ENCODE measurements at regions not wholly inside any gene's neighbourhood (a gene's known extent, or its start where the extent isn't known, plus 50 kb on each side); places are given as distances from the start of the nearest gene placed in this dataset.

GRCh38 chr9:29669613-29670012 is 2096.3 kb upstream of the C9orf72 start:
- Histone ChIP-seq H3K27ac (ENCODE audit: insufficient read depth, low read depth, low read length) (no peak overlapping the region), H3K36me3 (ENCODE audit: control insufficient read depth in 2 of 2, extremely low read depth in 1 of 2, insufficient read depth in 2 of 2, low read length in 2 of 2) (no peaks in the 10 kb centered on the region), H2AFZ (ENCODE audit: low read depth, low read length) (no peak overlapping the region), H3K4me2 (ENCODE audit: insufficient read depth, low read length) (no peak overlapping the region), H3K79me2 (ENCODE audit: control insufficient read depth, insufficient read depth, low read length) (no peaks in the 10 kb centered on the region), H3K27me3 (ENCODE audit: control insufficient read depth in 2 of 2, insufficient read depth in 2 of 2, low read length in 2 of 2) (no peaks in the 10 kb centered on the region), H3K9me3 (replicated peaks; ENCODE audit: control insufficient read depth, insufficient read depth, low read length) (peaks cover 2% of the 10 kb centered on the region), H4K20me1 (replicated peaks; ENCODE audit: control insufficient read depth, extremely low read depth, insufficient read depth, low read length) (no peaks in the 10 kb centered on the region), H3K9me1 (replicated peaks; ENCODE audit: control insufficient read depth, extremely low read depth, insufficient read depth, low read length) (no peaks in the 10 kb centered on the region), H3K4me3 (replicated peaks in 1 of 3; ENCODE audit: insufficient read depth in 1 of 3, low read depth in 1 of 3, low read length in 3 of 3) (no peak overlapping the region), H3K4me1 (ENCODE audit: control insufficient read depth, extremely low read depth, insufficient read depth, low read length) (no peaks in the 10 kb centered on the region), H3K9ac (replicated peaks; ENCODE audit: extremely low read depth, insufficient read depth, low read length) (no peak overlapping the region)
- dilution Hi-C loops (cut with MboI; ENCODE audit: extremely low pct_ligation_motif_present, low sequenced_read_pairs) (no loop called here), intact Hi-C loops (cut with micrococcal nuclease) (no loop called here)
- DNase-seq (ENCODE audit: low read depth, low spot score) (no peak), FAIRE-seq (no peak)
- ChIA-PET CTCF (no interaction called here), POLR2A (no interaction called here)
- TF ChIP-seq POLR2AphosphoS5 (IDR thresholded peaks at IDR 0.05; ENCODE audit: insufficient read depth, low read depth, low read length) (no peak), MYC (IDR thresholded peaks at IDR 0.05; ENCODE audit: low read depth, low read length) (no peak), MAX (IDR thresholded peaks at IDR 0.05; ENCODE audit: insufficient read depth, insufficient read length) (no peak)
- BruUV-seq (replicated peaks) = no TSS peak

DNA sequence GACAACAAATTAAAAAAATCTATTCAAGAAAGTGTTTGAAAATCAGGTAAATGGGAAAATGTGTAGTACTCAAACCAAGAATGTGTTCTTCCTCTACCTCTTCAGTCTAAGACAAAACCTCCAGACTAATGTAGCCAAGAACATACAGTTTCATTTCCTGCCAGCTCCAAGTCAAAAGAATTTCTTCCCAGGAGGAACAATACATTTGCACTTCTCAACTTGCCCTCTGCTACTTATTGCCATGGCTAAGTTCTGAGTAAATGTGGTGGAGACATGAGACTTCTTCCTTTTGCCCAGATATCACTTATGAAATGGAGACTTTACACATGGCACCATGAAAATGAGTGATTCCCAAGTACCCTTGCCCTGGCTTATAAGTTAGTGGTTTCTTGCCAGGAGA is 2112.2 kb upstream of the C9orf72 start:
- no peaks in the 10 kb centered on the region for H4K20me1 ChIP-seq (replicated peaks; ENCODE audit: control insufficient read depth, extremely low read depth, insufficient read depth, low read length)
- H3K4me3 ChIP-seq (replicated peaks in 1 of 3; ENCODE audit: insufficient read depth in 1 of 3, low read depth in 1 of 3, low read length in 3 of 3) = no peak overlapping the region
- no peaks in the 10 kb centered on the region for H3K9me1 ChIP-seq (replicated peaks; ENCODE audit: control insufficient read depth, extremely low read depth, insufficient read depth, low read length)
- POLR2A ChIA-PET = no interaction called here
- no peak for DNase-seq (ENCODE audit: low read depth, low spot score)
- H3K4me1 ChIP-seq (ENCODE audit: control insufficient read depth, extremely low read depth, insufficient read depth, low read length) = no peaks in the 10 kb centered on the region
- no peak overlapping the region for H3K4me2 ChIP-seq (ENCODE audit: insufficient read depth, low read length)
- CTCF ChIA-PET = no interaction called here
- no peak overlapping the region for H2AFZ ChIP-seq (ENCODE audit: low read depth, low read length)
- no peaks in the 10 kb centered on the region for H3K36me3 ChIP-seq (ENCODE audit: control insufficient read depth in 2 of 2, extremely low read depth in 1 of 2, insufficient read depth in 2 of 2, low read length in 2 of 2)
- dilution Hi-C loops (cut with MboI; ENCODE audit: extremely low pct_ligation_motif_present, low sequenced_read_pairs) = no loop called here
- intact Hi-C loops (cut with micrococcal nuclease) = no loop called here
- H3K27me3 ChIP-seq (ENCODE audit: control insufficient read depth in 2 of 2, insufficient read depth in 2 of 2, low read length in 2 of 2) = no peaks in the 10 kb centered on the region
- no peak for FAIRE-seq
- no peaks in the 10 kb centered on the region for H3K79me2 ChIP-seq (ENCODE audit: control insufficient read depth, insufficient read depth, low read length)
- TF ChIP-seq, protein P1, sequence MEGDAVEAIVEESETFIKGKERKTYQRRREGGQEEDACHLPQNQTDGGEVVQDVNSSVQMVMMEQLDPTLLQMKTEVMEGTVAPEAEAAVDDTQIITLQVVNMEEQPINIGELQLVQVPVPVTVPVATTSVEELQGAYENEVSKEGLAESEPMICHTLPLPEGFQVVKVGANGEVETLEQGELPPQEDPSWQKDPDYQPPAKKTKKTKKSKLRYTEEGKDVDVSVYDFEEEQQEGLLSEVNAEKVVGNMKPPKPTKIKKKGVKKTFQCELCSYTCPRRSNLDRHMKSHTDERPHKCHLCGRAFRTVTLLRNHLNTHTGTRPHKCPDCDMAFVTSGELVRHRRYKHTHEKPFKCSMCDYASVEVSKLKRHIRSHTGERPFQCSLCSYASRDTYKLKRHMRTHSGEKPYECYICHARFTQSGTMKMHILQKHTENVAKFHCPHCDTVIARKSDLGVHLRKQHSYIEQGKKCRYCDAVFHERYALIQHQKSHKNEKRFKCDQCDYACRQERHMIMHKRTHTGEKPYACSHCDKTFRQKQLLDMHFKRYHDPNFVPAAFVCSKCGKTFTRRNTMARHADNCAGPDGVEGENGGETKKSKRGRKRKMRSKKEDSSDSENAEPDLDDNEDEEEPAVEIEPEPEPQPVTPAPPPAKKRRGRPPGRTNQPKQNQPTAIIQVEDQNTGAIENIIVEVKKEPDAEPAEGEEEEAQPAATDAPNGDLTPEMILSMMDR (IDR thresholded peaks at IDR 0.05; ENCODE audit: extremely low read depth in 1 of 2, insufficient read depth in 1 of 2, low read depth in 1 of 2, low read length in 2 of 2) = no peak
- TF ChIP-seq POLR2A (IDR thresholded peaks at IDR 0.05; ENCODE audit: low read depth, low read length) (no peak), EZH2 (IDR thresholded peaks at IDR 0.05; ENCODE audit: borderline replicate concordance, low read depth, low read length, severe bottlenecking) (no peak), GATA2 (IDR thresholded peaks at IDR 0.05; ENCODE audit: insufficient read depth, insufficient read length, low read depth, low read length) (no peak), MYC (IDR thresholded peaks at IDR 0.05; ENCODE audit: low read depth, low read length) (no peak), MAX (IDR thresholded peaks at IDR 0.05; ENCODE audit: insufficient read depth, insufficient read length) (no peak), FOS (IDR thresholded peaks at IDR 0.05; ENCODE audit: borderline replicate concordance, insufficient read depth, low read length) (no peak), JUN (IDR thresholded peaks at IDR 0.05; ENCODE audit: borderline replicate concordance, insufficient read depth, insufficient read length, low read depth) (no peak), POLR2AphosphoS5 (IDR thresholded peaks at IDR 0.05; ENCODE audit: insufficient read depth, low read depth, low read length) (no peak)
- no peak overlapping the region for H3K27ac ChIP-seq (ENCODE audit: insufficient read depth, low read depth, low read length)
- BruUV-seq (replicated peaks) = no TSS peak
- H3K9me3 ChIP-seq (replicated peaks; ENCODE audit: control insufficient read depth, insufficient read depth, low read length) = peaks cover 2% of the 10 kb centered on the region
- H3K9ac ChIP-seq (replicated peaks; ENCODE audit: extremely low read depth, insufficient read depth, low read length) = no peak overlapping the region
